NCI-H1105 (cell line): ENCODE measurements at regions not wholly inside any gene's neighbourhood (a gene's known extent, or its start where the extent isn't known, plus 50 kb on each side); places are given as distances from the start of the nearest gene placed in this dataset.
"Not testable (repeated sequence)": the region's sequence is repeated elsewhere in the genome, so short reads cannot be mapped to it uniquely, and the experiment has no call there.

ENCODE experiments used
- DNase-seq: peaks from one replicate; lab custom pipeline; 2025; lab: John Stamatoyannopoulos, UW

GRCh38 chr6:11847515-11848345 is 69.1 kb upstream of the ADTRP start:
- no peak for DNase-seq

DNA sequence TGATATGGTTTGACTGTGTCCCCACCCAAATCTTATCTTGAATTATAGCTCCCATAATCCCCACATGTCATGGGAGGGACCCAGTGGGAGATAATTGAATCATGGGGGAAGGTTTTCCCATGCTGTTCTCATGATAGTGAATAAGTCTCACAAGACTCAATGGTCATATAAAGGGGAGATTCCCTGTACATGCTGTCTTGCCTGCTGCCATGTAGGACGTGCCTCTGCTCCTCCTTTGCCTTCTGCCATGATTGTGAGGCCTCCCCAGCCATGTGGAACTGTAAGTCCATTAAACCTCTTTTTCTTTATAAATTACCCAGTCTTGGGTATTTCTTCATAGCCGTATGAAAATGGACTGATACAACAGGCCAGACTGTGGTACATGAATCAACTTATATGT is 68.5 kb upstream of the ADTRP start:
- DNase-seq, result not testable (repeated sequence)

DNA sequence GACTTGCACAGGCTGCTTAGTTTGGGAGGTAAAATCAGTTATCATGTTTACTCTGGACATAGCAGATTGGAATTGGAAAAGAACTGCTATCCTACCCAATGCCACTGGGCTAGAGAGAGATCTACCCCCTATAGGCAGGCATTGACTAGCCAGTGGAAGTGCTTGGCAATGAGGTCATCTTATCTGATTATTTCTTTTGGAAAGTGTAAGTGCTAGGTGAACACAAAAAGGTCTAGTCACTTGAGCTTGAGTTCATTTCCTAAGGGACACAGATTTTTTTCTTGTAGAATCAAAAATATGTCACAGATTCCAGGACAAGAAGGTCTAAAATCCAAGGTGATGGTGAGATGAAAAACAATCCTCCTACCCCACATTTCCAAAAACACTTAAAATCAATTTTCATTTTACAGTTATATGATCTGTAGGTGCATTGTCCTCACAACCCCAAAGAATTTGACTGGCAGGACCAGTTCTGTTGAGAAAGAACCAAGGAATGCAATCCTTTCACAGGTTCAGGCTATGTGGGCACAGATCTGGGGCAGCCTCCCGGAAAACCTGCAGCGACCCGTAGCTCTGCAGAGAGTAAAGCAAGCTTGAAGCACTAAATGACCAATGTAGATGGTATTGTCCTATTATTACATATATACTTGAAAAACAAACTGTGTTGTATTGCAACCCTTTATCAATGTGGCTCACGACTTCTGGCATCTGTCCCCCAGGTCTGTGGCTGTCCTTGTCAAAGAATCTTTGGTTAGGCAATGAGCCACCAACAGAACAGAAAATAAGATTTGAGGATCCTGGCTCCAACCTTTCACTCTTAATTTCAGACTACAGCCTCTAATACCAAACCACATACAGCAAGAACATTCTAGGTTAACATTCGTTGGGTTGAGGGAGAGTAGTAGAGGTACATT is 67.3 kb upstream of the ADTRP start:
- DNase-seq, result no peak

GRCh38 chr6:11842795-11843194 is 64.2 kb upstream of the ADTRP start:
- DNase-seq, result not testable (repeated sequence)

DNA sequence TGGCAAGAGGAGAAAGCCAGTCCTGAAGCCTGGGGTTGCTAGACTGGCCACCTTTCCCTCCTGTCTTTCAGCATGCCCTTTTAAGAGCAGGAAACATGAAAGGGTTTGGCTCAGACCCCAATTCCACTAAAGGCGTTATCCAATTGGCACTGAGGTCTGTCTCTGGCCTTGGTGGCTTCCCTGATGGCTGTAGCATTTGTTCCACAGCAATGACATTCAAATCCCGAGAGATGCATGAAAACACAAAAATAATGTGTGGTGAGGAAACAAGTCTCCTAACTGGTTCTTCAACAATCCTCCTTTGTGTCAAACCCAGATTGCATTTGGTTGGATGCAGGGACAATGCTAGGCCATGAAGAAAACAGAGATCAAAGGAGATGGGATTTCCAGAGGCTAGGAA is 56.5 kb upstream of the ADTRP start:
- DNase-seq, result no peak

DNA sequence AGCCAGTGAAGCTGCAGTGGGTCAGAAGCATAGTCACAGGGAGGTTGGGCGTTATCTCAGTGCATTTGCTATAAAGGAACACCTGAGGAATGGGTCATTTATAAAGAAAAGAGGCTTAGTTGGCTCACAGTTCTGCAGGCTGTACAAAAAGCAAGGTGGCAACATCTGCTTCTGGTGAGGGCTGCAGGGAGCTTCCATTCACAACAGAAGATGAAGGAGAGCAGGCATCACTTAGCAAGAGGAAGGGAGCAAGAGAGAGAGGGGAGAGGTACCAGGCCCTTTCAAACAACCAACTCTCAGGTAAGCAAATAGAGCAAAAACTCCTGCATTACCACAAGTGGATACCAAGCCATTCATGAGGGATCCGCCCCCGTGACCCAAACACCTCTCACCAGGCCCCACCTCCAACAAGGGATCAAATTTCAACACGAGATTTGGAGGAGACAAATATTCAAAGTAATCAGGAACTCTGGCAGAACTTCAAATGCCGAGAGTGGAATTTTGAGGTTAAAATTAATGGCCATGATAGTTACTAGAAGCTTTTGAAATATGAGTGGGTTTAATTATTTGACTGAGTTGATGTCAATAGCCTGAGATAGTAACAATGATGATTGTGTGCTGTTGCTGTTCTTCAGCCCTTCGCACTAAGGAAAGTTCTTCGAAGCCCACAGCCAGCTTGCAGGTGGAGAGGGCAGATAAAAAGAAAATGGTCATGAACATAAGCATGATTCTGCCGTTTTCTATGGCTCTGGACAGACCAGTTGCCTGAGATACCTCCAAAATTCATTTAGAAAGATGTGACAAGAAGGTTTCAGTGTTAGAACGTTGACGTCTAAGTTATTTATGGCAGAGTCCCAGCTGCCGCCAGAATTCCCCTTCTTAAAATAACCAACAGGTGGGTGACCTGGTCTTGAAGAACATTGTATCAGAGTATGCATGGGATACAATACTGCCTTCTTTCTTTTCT is 55.3 kb upstream of the ADTRP start:
- peak; percentile 32 for DNase-seq

GRCh38 chr6:11831653-11832052 is 53.0 kb upstream of the ADTRP start:
- DNase-seq, result no peak

- DNase-seq, result no peak
Observed at GRCh38 chr6:11830520-11830919, 51.9 kb upstream of the ADTRP start.

DNA sequence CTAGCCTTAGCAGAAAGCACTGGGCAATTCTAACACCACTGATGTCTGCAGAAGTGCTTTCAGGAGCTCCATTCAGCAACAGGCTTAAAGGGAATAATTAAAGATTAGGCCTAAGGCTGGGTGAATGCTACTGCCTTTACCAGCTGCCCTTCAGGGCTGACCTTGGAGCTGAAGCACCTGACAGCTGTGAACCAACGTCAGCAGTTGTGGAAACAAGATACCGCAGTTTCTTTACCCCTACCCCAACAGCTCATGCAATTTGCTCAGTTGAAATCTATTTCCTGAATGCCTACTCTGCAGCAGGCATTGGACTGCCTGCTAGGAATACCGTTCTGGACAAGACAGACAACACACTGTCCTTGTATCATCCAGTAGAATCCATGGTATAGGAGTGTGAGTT is 51.5 kb upstream of the ADTRP start:
- no peak for DNase-seq

- DNase-seq, result no peak
Observed at GRCh38 chr6:11828262-11828870, 49.8 kb upstream of the ADTRP start.
